Activated naive CD8-positive, alpha-beta T cell treated with anti-CD3 and anti-CD28 coated beads, Interleukin-2, amount 50 U/mL, for 16 hours (primary cell): ENCODE measurements at regions not wholly inside any gene's neighbourhood (a gene's known extent, or its start where the extent isn't known, plus 50 kb on each side); places are given as distances from the start of the nearest gene placed in this dataset.
"Not testable (repeated sequence)": the region's sequence is repeated elsewhere in the genome, so short reads cannot be mapped to it uniquely, and the experiment has no call there.

ENCODE experiments used
- DNase-seq: peaks from one replicate; pipeline ENCODE4 v3.0.0-alpha.2; 2020; ENCODE audit warnings: low read depth, low spot score

DNA sequence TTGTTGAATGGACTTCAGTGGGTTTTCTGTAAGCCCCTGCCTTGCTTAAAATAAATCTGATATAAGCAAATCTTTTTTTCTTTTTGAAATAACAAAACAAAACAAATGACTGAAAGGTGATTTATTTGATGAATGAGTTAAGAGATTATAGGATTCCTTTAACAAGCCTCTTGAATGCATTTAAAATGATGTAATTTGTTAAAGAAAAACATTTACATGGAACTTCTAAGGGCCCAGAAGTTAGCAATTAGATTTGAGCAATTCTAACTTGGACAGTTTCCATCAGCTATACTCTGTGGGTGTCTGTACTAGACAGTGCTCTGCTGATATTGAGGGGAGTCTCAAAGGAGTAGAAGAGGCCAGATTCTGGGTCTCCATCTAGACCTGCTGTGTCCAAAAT lies 143.5 kb upstream of the RAG2 start:
- DNase-seq = no peak

DNA sequence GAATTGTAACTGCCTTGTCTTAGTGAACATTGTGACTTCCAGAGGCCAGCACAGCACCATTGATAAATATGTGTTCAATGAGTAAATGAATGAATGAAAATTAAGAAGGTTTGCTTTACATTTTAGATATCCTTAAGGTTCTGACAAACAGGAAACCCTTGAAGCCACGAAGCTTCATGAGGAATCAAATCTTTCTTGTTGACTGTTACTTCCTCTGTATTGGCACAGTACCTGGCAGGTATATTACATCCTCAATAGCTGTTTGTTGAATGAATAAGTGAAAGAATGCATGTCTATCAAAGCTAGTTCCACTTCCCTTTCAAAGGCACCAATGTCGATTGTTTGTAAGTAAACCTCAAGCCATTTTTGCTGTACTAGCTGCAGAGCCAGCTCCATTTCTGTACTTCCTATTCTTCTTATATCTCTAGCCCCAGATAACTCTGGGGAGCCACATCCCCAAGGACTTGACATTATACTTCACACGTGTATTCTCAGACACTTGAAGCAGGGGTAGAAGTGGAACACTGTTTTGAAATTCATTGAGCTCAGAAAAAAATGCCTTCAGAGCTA lies 140.3 kb upstream of the RAG2 start:
- no peak for DNase-seq

DNA sequence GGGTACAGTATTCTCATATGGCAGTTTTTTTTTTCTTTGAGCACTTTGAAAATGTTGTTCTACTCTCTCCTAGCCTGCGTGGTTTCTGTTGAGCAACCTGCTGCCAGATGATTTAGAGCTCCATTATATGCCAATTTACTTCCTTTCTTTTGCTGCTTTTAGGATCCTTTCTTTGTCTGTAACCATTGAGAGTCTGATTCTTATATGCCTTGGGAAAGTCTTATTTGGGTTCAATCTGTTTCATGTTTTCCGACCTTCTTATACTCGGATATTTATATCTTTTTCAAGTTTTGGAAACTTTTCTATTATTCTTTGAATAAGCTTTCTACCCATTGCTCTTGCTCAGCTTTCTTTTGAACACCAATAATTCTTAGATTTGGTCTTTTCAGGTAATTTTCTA lies 138.1 kb upstream of the RAG2 start:
- DNase-seq = no peak

DNA sequence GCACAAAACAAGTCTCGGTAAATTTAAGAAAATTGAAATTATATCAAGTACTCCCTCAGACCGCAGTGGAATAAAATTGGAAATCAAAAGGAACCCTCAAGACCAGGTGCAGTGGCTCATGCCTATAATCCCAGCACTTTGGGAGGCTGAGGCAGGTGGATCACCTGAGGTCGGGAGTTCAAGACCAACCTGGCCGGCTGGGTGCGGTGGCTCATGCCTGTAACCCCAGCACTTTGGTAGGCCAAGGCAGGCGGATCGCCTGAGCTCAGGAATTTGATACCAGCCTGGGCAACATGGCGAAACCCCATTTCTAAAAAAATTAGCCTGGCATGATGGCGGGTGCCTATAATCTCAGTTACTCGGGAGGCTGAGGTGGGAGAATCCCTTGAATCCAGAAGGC lies 135.7 kb upstream of the RAG2 start:
- not testable (repeated sequence) for DNase-seq

DNA sequence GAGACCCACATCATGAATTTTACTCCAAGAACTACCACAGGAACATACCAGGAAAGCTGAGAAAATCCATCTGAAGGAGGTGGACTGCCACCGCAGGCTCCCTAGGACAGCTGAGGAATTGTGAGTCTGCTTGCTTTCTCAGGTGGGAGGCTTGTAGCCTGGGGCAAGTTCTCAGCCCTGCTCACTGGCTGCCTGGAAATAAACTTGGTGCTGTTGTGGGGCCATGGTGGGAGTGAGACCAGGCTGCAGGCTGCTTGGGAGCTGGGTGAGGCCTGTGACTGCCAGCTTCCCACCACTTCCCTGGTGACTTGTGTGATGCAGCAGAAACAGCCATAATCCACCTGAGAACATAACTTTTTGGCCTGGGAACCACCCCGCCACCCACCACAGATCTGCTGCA lies 132.7 kb upstream of the RAG2 start:
- DNase-seq = no peak

DNA sequence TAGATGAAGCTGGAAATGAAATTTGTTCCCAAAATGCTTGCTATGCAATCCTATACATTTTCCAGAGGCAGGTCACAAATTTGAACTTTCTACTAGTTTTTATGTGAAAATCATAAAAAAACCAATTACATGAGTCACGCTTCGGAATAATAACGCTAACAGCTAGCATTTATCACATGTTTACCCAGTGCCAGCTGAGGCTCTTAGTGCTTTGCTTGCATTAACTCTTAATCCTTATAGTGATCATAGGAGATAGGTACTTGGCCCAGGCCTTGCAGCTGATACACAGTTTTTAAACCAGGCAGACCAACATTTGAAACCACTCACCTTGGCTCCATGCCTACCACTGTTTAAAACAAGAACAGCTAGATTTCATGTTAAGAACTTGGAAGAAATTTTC lies 131.8 kb upstream of the RAG2 start:
- DNase-seq = no peak

DNA sequence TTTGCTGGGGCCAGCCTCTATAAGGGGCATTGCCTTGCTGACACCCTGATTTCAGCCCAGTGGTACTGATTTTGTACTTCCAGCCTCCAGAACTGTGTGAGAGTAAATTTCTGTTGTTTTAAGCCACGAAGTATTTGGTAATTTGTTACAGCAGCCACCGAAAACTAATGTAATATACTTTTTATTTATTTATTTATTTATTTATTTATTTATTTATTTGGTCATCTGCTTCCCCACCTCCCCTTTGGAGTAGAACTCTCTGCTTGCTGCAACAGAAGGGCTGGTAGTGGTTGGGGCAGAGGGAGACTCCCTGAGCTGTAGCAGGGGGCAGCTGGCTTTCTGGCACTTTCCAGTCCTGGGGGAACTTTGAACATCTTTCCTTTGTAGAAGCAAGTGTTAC lies 128.4 kb upstream of the RAG2 start:
- DNase-seq = no peak

DNA sequence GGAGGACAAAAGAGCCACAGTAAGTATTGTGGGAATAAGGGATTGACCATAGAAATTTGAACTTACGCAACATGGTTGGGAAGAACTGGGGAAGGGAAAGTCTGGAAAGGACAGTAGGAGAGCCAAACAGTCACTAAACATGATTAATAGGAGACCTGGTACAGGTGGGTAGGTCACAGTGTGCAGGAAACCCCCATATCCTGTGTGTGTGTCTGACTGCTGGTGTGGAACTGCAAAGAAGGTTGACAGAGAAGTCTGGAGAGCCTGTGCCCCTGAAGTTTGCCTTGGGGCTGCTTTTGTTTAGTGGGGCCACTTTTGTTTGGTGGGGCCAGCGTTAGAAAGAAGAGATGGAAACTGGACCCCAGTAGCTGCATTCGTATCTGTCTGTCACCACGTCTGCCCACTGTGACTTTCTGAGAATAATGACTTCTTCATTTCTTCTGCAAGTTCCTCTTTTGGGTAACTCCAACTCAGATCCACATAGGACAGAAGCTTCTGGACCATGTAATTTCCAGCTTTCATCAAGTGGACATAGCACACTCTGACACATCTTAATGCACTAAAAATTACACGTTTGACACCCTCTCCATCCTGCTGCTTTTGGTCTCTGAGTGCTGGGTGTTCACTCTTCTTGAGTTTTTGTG lies 126.8 kb upstream of the RAG2 start:
- no peak for DNase-seq

DNA sequence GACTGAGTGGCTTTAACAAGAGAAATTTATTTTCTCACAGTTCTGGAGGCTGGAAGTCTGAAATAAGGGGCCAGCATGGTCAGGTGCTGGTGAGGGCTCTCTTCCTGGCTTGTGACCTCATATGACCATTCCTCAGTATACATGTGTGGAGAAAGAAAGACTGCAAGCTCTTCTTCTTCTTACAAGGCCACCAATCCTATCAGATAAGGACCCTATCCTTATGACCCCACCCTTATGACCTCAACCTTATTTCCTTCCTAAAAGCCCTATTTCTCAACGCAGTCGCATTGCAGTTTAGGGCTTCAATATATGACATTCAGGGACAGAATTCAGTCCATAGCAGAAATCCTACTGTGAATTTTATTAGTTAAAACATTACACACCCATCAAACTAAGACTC lies 124.4 kb upstream of the RAG2 start:
- DNase-seq = no peak

DNA sequence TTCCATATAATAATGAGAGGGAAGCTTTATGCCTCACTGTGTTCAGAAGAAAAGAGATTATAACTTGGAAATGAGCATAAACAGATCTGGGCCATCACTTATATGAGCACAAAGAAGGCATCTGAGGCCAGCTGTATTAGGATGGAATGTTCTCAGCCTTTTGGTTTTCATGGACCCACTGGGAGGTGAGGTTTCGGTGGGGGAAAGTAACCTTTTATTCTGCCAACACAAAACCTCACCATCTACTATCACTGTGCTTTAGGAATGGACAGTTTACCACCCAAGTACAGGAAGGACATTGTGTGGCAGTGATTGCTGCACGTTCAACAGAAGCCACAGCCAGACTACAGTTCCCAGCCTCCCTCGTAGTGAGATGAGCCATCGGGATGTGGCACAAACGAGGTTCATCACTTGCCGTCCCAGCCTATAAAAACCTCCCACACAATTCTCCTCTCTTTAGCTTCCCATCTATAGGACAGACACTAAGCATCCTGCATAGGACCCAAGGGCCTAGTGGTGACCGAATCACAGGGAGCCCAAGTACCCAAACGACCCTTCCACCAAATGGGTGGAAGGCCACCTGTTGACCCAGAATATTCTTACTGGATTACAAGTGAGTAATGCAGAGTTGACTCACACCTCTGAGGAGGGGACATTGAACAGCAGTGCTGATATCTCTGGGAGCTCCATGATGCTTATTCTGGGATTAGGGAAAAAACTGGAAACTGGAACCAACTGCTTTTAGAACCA lies 121.5 kb upstream of the RAG2 start:
- DNase-seq = no peak

DNA sequence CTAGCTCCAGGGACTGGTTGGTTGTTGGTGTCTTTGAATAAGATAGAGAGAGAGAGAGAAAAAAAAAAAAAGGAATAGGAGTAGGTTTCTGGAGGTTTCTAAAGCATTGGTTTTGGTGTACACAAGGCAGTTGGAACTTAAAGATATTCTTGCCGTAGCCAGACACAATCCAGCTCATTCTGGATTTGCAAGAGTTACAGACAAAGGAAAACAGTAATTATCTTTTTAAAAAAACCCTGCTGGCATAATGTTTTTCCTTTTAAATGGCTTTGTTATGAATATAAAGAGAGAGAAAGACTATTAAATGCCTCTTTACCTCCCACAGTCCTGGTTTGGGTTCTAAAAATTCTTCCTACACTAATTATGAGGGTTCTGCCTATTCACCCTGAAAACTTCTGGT lies 120.4 kb upstream of the RAG2 start:
- DNase-seq = no peak

DNA sequence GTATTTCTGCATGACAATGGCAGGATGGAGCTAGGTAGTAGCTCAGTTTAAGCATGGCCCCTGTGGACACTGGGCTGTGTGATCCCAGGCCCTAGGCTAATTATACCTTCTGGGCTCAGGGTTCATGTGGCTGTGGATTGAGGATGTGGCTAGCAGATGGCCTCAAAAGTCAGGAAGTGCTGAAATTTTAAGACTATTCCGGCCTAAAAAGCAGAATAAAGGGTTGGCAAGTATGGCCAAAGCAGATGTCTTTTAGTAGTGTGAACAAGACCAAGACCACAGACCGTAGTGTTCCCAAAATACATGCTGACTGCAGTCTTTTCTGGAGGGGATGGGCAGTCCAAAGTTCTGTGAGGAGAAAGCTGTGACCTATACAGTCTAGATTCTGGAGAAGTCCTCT lies 115.7 kb upstream of the RAG2 start:
- DNase-seq = no peak

DNA sequence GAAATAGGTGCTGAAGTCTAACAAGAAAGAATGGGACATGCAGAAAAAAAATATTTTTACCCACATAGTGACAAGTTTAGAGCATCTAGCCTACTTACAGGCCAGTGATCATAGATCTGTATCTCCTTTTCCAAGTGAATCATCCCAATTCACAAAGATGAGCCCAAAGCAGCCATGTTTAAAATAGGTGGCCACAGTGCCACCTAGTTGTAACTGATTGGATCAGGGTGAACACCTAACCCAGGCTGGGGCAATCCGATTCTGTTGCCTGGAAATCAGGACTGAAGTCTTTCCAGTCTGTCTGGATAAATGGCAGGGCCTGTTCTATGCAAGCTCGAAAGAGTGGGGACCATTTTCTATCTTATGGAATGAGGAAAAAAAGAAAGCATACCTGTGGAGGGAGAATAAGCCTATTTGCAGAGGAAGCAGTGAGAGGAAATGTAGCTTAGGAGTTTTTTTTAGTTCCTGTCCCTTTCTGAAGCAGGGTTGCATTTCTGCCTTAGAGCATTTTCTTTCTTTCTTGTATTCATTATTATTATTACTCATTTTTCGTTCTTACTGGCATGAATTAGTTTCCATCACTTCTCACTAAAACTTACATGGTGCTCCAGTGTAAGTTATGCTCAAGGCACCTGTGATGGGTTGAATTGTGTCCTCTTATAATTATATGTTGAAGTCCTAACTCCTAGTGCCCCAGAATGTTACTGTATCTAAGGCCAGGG lies 113.2 kb upstream of the RAG2 start:
- DNase-seq = no peak
